Tibial nerve (tissue), 4 donors: ENCODE measurements at regions not wholly inside any gene's neighbourhood (a gene's known extent, or its start where the extent isn't known, plus 50 kb on each side); places are given as distances from the start of the nearest gene placed in this dataset.

Source experiments
- CTCF ChIP-seq, 5 experiments: fragments of 200-600 bp in 3 of 5; fragments of 450-650 bp in 2 of 5; sonication (generic) in 3 of 5; IDR thresholded peaks; one replicate each; pipeline ENCODE4 v1.5.1; 2016 to 2019; ENCODE audit warnings: antibody characterized with exemption in 5 of 5, mild to moderate bottlenecking in 3 of 5, moderate library complexity in 2 of 5
- EP300 ChIP-seq, 2 donors: sonication (generic); formaldehyde crosslinking; IDR thresholded peaks; one replicate each; pipeline ENCODE4 v1.6.1; 2017; ENCODE audit warnings: antibody characterized with exemption in 2 of 2, mild to moderate bottlenecking in 1 of 2
- POLR2A ChIP-seq, 2 donors: fragments of 450-650 bp; IDR thresholded peaks; one replicate each; pipeline ENCODE4 v1.6.1; 2017; ENCODE audit warnings: antibody characterized with exemption in 2 of 2, mild to moderate bottlenecking in 2 of 2, moderate library complexity in 2 of 2

GRCh38 chr2:212722046-212722445, 183.4 kb upstream of the ERBB4 start:
- no peak for TF ChIP-seq CTCF (IDR thresholded peaks at IDR 0.05)
- no peak for TF ChIP-seq POLR2A (IDR thresholded peaks at IDR 0.05)
- TF ChIP-seq EP300 (IDR thresholded peaks at IDR 0.05), result no peak
